ENCODE measurements at regions not wholly inside any gene's neighbourhood (a gene's known extent, or its start where the extent isn't known, plus 50 kb on each side); places are given as distances from the start of the nearest gene placed in this dataset.

DNA sequence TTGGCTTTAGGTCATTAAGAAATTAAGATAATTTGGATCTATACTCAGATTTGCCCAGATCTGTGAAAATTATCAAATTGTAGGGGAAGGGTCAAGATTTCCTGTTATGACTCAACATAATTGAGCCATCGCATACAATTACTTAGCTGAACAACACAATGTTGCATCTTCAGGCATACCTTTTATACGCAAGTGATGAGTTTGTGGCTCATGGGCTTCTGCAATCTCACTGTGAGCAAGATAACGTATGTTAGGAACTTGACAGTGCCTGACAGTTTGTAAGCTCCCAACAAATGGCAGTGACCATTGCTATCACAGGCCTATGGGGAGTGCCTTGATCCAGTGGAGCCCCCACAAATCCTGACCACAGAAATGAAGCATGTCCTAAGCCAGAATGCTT is 199.7 kb downstream of the BCAT1 start:
- Histone ChIP-seq H3K9ac (ENCODE audit: insufficient read depth, low read depth, low read length) (no peak overlapping the region), H3K79me2 (ENCODE audit: insufficient read depth, low read length) (peaks cover 5% of the 10 kb centered on the region), H3K4me2 (ENCODE audit: low read depth, low read length) (no peak overlapping the region), H3K36me3 (replicated peaks in 1 of 2; ENCODE audit: control insufficient read depth in 1 of 2, insufficient read depth in 2 of 2, low read length in 2 of 2) (no peaks in the 10 kb centered on the region), H3K27me3 (ENCODE audit: control insufficient read depth in 1 of 2, insufficient read depth in 2 of 2, low read length in 2 of 2) (no peaks in the 10 kb centered on the region), H3K4me3 (replicated peaks in 1 of 3; ENCODE audit: insufficient read depth in 1 of 3, low read depth in 2 of 3, low read length in 3 of 3) (no peak overlapping the region), H3K27ac (ENCODE audit: extremely low read length, insufficient read depth, low read length) (no peak overlapping the region), H3K4me1 (ENCODE audit: insufficient read depth, low read length) (peaks cover 80% of the 10 kb centered on the region), H3K9me3 (ENCODE audit: low read length) (no peaks in the 10 kb centered on the region), H4K20me1 (ENCODE audit: insufficient read depth, low read length) (no peaks in the 10 kb centered on the region), H2AFZ (ENCODE audit: low read length) (no peak overlapping the region)
- FAIRE-seq (no peak), ATAC-seq (no peak), DNase-seq (ENCODE audit: low spot score) (no peak)
- no TSS peak for BruUV-seq (replicated peaks)
- intact Hi-C loops (cut with micrococcal nuclease; ENCODE audit: unreplicated experiment) (no loop called here), in situ Hi-C loops (cut with HindIII; ENCODE audit: extremely low pct_ligation_motif_present, low pct_unique_long_range_greater_than_20kb) (no loop called here)
- ChIA-PET POLR2A (no interaction called here), CTCF (ENCODE audit: low intra/inter-chr PET ratio, low total read pairs) (no interaction called here)
- 100% methylated on average over 3 of the region's 3 CpGs for WGBS (ENCODE audit: low lambda C conversion rate)
- TF ChIP-seq PAWR (CRISPR knock-in tag; IDR thresholded peaks at IDR 0.05; ENCODE audit: borderline replicate concordance) (no peak), ZNF138 (CRISPR knock-in tag; IDR thresholded peaks at IDR 0.05; ENCODE audit: low read depth) (no peak), U2AF2 (IDR thresholded peaks at IDR 0.05; ENCODE audit: low read depth, low read length) (no peak), SOX5 (CRISPR knock-in tag; IDR thresholded peaks at IDR 0.05; ENCODE audit: borderline replicate concordance) (no peak), PPARG (CRISPR knock-in tag; conservative IDR thresholded peaks at IDR 0.05) (no peak), ZNF350 (CRISPR knock-in tag; IDR thresholded peaks at IDR 0.05; ENCODE audit: borderline replicate concordance, low read depth) (no peak), FOXA3 (CRISPR knock-in tag; IDR thresholded peaks at IDR 0.05) (no peak), CHCHD3 (CRISPR knock-in tag; IDR thresholded peaks at IDR 0.05) (no peak), RNF2 (conservative IDR thresholded peaks at IDR 0.05; ENCODE audit: low read depth) (no peak)
- TF ChIP-seq, protein P1, sequence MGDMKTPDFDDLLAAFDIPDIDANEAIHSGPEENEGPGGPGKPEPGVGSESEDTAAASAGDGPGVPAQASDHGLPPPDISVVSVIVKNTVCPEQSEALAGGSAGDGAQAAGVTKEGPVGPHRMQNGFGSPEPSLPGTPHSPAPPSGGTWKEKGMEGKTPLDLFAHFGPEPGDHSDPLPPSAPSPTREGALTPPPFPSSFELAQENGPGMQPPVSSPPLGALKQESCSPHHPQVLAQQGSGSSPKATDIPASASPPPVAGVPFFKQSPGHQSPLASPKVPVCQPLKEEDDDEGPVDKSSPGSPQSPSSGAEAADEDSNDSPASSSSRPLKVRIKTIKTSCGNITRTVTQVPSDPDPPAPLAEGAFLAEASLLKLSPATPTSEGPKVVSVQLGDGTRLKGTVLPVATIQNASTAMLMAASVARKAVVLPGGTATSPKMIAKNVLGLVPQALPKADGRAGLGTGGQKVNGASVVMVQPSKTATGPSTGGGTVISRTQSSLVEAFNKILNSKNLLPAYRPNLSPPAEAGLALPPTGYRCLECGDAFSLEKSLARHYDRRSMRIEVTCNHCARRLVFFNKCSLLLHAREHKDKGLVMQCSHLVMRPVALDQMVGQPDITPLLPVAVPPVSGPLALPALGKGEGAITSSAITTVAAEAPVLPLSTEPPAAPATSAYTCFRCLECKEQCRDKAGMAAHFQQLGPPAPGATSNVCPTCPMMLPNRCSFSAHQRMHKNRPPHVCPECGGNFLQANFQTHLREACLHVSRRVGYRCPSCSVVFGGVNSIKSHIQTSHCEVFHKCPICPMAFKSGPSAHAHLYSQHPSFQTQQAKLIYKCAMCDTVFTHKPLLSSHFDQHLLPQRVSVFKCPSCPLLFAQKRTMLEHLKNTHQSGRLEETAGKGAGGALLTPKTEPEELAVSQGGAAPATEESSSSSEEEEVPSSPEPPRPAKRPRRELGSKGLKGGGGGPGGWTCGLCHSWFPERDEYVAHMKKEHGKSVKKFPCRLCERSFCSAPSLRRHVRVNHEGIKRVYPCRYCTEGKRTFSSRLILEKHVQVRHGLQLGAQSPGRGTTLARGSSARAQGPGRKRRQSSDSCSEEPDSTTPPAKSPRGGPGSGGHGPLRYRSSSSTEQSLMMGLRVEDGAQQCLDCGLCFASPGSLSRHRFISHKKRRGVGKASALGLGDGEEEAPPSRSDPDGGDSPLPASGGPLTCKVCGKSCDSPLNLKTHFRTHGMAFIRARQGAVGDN (CRISPR knock-in tag; IDR thresholded peaks at IDR 0.05), result no peak
- TF ChIP-seq, protein P2, sequence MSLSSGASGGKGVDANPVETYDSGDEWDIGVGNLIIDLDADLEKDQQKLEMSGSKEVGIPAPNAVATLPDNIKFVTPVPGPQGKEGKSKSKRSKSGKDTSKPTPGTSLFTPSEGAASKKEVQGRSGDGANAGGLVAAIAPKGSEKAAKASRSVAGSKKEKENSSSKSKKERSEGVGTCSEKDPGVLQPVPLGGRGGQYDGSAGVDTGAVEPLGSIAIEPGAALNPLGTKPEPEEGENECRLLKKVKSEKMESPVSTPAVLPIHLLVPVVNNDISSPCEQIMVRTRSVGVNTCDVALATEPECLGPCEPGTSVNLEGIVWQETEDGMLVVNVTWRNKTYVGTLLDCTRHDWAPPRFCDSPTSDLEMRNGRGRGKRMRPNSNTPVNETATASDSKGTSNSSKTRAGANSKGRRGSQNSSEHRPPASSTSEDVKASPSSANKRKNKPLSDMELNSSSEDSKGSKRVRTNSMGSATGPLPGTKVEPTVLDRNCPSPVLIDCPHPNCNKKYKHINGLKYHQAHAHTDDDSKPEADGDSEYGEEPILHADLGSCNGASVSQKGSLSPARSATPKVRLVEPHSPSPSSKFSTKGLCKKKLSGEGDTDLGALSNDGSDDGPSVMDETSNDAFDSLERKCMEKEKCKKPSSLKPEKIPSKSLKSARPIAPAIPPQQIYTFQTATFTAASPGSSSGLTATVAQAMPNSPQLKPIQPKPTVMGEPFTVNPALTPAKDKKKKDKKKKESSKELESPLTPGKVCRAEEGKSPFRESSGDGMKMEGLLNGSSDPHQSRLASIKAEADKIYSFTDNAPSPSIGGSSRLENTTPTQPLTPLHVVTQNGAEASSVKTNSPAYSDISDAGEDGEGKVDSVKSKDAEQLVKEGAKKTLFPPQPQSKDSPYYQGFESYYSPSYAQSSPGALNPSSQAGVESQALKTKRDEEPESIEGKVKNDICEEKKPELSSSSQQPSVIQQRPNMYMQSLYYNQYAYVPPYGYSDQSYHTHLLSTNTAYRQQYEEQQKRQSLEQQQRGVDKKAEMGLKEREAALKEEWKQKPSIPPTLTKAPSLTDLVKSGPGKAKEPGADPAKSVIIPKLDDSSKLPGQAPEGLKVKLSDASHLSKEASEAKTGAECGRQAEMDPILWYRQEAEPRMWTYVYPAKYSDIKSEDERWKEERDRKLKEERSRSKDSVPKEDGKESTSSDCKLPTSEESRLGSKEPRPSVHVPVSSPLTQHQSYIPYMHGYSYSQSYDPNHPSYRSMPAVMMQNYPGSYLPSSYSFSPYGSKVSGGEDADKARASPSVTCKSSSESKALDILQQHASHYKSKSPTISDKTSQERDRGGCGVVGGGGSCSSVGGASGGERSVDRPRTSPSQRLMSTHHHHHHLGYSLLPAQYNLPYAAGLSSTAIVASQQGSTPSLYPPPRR (CRISPR knock-in tag; IDR thresholded peaks at IDR 0.05; ENCODE audit: borderline replicate concordance), result no peak

Measured in HepG2 (cell line).